Loucy (cell line): ENCODE measurements at regions not wholly inside any gene's neighbourhood (a gene's known extent, or its start where the extent isn't known, plus 50 kb on each side); places are given as distances from the start of the nearest gene placed in this dataset.

Experiments
- H2AFZ ChIP-seq: fragments of 200-600 bp; sonication (generic); 2 replicates; pipeline ENCODE4 v1.6.0; 2016; ENCODE audit warnings: antibody characterized with exemption, mild to moderate bottlenecking, low read length, moderate library complexity
- H3F3A ChIP-seq: fragments of 200-600 bp; 2 replicates; pipeline ENCODE4 v1.6.0; 2016; ENCODE audit warnings: antibody characterized with exemption, low read depth, mild to moderate bottlenecking
- H3K27me3 ChIP-seq: fragments of 200-600 bp; sonication (generic); 2 replicates; pipeline ENCODE4 v1.6.1; 2014; ENCODE audit warnings: low read length, mild to moderate bottlenecking; ENCODE audit not compliant: insufficient read depth, poor library complexity, severe bottlenecking
- H3K36me3 ChIP-seq: fragments of 200-600 bp; sonication (generic); 2 replicates; pipeline ENCODE4 v1.6.1; 2016; ENCODE audit warnings: low read length; ENCODE audit not compliant: insufficient read depth
- H3K4me1 ChIP-seq: fragments of 200-600 bp; sonication (generic); 2 replicates; pipeline ENCODE4 v1.5.1; 2014; ENCODE audit warnings: low read length, mild to moderate bottlenecking; ENCODE audit not compliant: insufficient read depth, poor library complexity, severe bottlenecking
- H3K4me2 ChIP-seq: fragments of 200-600 bp; sonication (generic); 2 replicates; pipeline ENCODE4 v1.6.0; 2014; ENCODE audit warnings: antibody characterized with exemption, low read length, low read depth, mild to moderate bottlenecking; ENCODE audit not compliant: poor library complexity, severe bottlenecking
- H3K4me3 ChIP-seq: fragments of 200-600 bp; sonication (generic); 2 replicates; pipeline ENCODE4 v1.5.1; 2014; ENCODE audit warnings: low read length, mild to moderate bottlenecking, mixed read lengths; ENCODE audit not compliant: poor library complexity, severe bottlenecking
- H3K79me2 ChIP-seq: fragments of 200-600 bp; sonication (generic); 2 replicates; pipeline ENCODE4 v1.6.1; 2014; ENCODE audit warnings: low read length; ENCODE audit not compliant: insufficient read depth
- H3K9ac ChIP-seq: fragments of 200-600 bp; sonication (generic); 2 replicates; pipeline ENCODE4 v1.6.0; 2014; ENCODE audit warnings: mild to moderate bottlenecking, low read depth, low read length, moderate library complexity; ENCODE audit not compliant: poor library complexity, severe bottlenecking
- H3K9me2 ChIP-seq: fragments of 200-600 bp; sonication (generic); replicated peaks from 2 replicates; pipeline ENCODE4 v1.6.1; 2016; ENCODE audit warnings: low read depth, low read length, mixed read lengths
- H3K9me3 ChIP-seq: fragments of 200-600 bp; sonication (generic); 2 replicates; pipeline ENCODE4 v1.6.1; 2014; ENCODE audit warnings: mild to moderate bottlenecking, antibody characterized with exemption, low read length, low read depth; ENCODE audit not compliant: insufficient read depth
- H4K20me1 ChIP-seq: fragments of 200-600 bp; sonication (generic); 2 replicates; pipeline ENCODE4 v1.6.0; 2014; ENCODE audit warnings: antibody characterized with exemption, low read length, mild to moderate bottlenecking; ENCODE audit not compliant: insufficient read depth, poor library complexity, severe bottlenecking
- CTCF ChIP-seq: fragments of 200-600 bp; sonication (generic); conservative IDR thresholded peaks from 2 replicates; pipeline ENCODE4 v1.5.1; 2014; ENCODE audit warnings: mild to moderate bottlenecking, antibody characterized with exemption, low read length
- EZH2phosphoT487 ChIP-seq: fragments of 200-600 bp; IDR thresholded peaks from 2 replicates; pipeline ENCODE4 v1.6.1; 2018; ENCODE audit warnings: antibody characterized with exemption, mild to moderate bottlenecking, moderate library complexity, borderline replicate concordance

- no peak overlapping the region for H2AFZ ChIP-seq
- H4K20me1 ChIP-seq = no peaks in the 10 kb centered on the region
- H3K79me2 ChIP-seq = no peaks in the 10 kb centered on the region
- no peak overlapping the region for H3K4me2 ChIP-seq
- H3K9me3 ChIP-seq = no peaks in the 10 kb centered on the region
- no peaks in the 10 kb centered on the region for H3F3A ChIP-seq
- H3K36me3 ChIP-seq = no peaks in the 10 kb centered on the region
- H3K9ac ChIP-seq = no peak overlapping the region
- no peaks in the 10 kb centered on the region for H3K27me3 ChIP-seq
- no peak for TF ChIP-seq EZH2phosphoT487
- no peak for TF ChIP-seq CTCF
- no peaks in the 10 kb centered on the region for H3K9me2 ChIP-seq
- H3K4me3 ChIP-seq = no peak overlapping the region
- H3K4me1 ChIP-seq = no peaks in the 10 kb centered on the region
Measured at GRCh38 chr18:37705016-37705415, 139.4 kb upstream of the CELF4 start.

GRCh38 chr18:37702841-37703240 is 137.2 kb upstream of the CELF4 start:
- no peak overlapping the region for H3K9ac ChIP-seq
- H3K4me3 ChIP-seq = no peak overlapping the region
- H4K20me1 ChIP-seq = no peaks in the 10 kb centered on the region
- no peak overlapping the region for H2AFZ ChIP-seq
- no peaks in the 10 kb centered on the region for H3K9me2 ChIP-seq
- H3K27me3 ChIP-seq = no peaks in the 10 kb centered on the region
- H3K36me3 ChIP-seq = no peaks in the 10 kb centered on the region
- H3K4me1 ChIP-seq = no peaks in the 10 kb centered on the region
- H3F3A ChIP-seq = no peaks in the 10 kb centered on the region
- H3K4me2 ChIP-seq = no peak overlapping the region
- H3K9me3 ChIP-seq = no peaks in the 10 kb centered on the region
- TF ChIP-seq CTCF (no peak), EZH2phosphoT487 (no peak)
- no peaks in the 10 kb centered on the region for H3K79me2 ChIP-seq

DNA sequence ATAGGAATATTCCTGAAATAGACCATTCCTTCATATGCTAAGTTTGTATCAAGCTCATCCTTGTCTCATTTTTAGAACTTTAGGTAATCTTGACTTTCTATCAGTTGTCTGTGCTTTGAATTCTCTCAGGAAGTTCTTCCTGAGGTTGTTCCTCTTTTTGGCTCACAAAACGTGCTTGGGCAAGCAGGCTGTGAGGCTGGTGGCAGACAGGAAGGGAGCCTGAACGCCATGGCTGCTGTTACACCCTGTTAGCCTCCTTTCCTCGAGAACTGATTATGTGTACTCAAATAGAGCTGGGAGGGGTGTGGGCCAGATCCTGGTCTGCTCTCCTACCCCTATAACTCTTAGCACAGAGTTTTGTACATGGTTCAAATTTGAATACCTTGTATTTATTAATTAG is 136.4 kb upstream of the CELF4 start:
- Histone ChIP-seq H3K9me3 (no peaks in the 10 kb centered on the region; the same call in 1 of the 2 replicates), H3K4me1 (no peaks in the 10 kb centered on the region), H4K20me1 (no peaks in the 10 kb centered on the region), H3K36me3 (no peaks in the 10 kb centered on the region), H3F3A (no peaks in the 10 kb centered on the region), H3K79me2 (no peaks in the 10 kb centered on the region), H3K9me2 (no peaks in the 10 kb centered on the region), H3K4me2 (no peak overlapping the region), H3K4me3 (no peak overlapping the region), H3K9ac (no peak overlapping the region), H2AFZ (no peak overlapping the region), H3K27me3 (no peaks in the 10 kb centered on the region)
- TF ChIP-seq EZH2phosphoT487 (no peak), CTCF (no peak)
